K562 (cell line): ENCODE measurements at regions not wholly inside any gene's neighbourhood (a gene's known extent, or its start where the extent isn't known, plus 50 kb on each side); places are given as distances from the start of the nearest gene placed in this dataset.

ENCODE experiments used
- ATAC-seq: fragments of 200-7000 bp; cut with Tn5 transposase; 3 replicates; pipeline ENCODE4 v1.9.1; 2020; ENCODE audit warnings: moderate library complexity
- BruUV-seq: library from RNA; stranded (reverse); fragments of 400-500 nt; replicated peaks from 2 replicates; lab custom pipeline; 2021; lab: Mats Ljungman, UMichigan
- CTCF ChIA-PET: fragments of 300-600 bp; formaldehyde crosslinking; extraction: SDS; loops from one replicate; lab custom pipeline; 2021; ENCODE audit warnings: low intra/inter-chr PET ratio; lab: Yijun Ruan, JAX
- POLR2A ChIA-PET: fragments of 300-600, 350-650 bp; sonication (Branson Sonifier 250); formaldehyde crosslinking; extraction: SDS; loops from one replicate; lab custom pipeline; 2021; ENCODE audit warnings: antibody characterized with exemption, inconsistent platforms; lab: Yijun Ruan, JAX
- DNase-seq, 4 experiments: peaks; one replicate each; pipeline versions ENCODE4 v3.0.0 to v3.0.0-alpha.2; 2011 to 2018; ENCODE audit warnings: low spot score in 3 of 4, mixed read lengths in 3 of 4; ENCODE audit errors: extremely low read depth in 1 of 4
- FAIRE-seq: peaks from 2 replicates; lab custom pipeline; 2011; peaks lifted over from hg19 to GRCh38; lab: Jason Lieb, UNC
- H2AFZ ChIP-seq: 2 replicates; pipeline ENCODE4 v1.6.0; 2011; ENCODE audit warnings: low read depth, low read length, control low read depth, inconsistent platforms
- H3K27ac ChIP-seq: fragments of 200-600 bp; 3 replicates; pipeline ENCODE4 v1.8.0; 2011; ENCODE audit warnings: low read depth, mild to moderate bottlenecking, control low read depth, inconsistent platforms, low read length, moderate library complexity, mixed read lengths; ENCODE audit errors: extremely low read depth
- H3K27me3 ChIP-seq, 2 experiments: fragments of 300-600 bp in 1 of 2; 2 replicates in 1 of 2; 3 replicates in 1 of 2; pipeline versions ENCODE4 v1.6.0 to v1.8.0; 2011; ENCODE audit warnings: inconsistent platforms in 2 of 2, low read length in 2 of 2, mild to moderate bottlenecking in 1 of 2, mixed read lengths in 1 of 2, moderate library complexity in 1 of 2; ENCODE audit not compliant: control insufficient read depth in 2 of 2, insufficient read depth in 2 of 2
- H3K36me3 ChIP-seq: fragments of 300-600 bp; 3 replicates; pipeline ENCODE4 v1.8.0; 2011; ENCODE audit warnings: mild to moderate bottlenecking, low read length, inconsistent platforms; ENCODE audit not compliant: control insufficient read depth, insufficient read depth
- H3K4me1 ChIP-seq, 2 experiments: fragments of 200-600 bp in 1 of 2; replicated peaks in 1 of 2; 2 replicates in 1 of 2; 3 replicates in 1 of 2; pipeline versions ENCODE4 v1.5.1 to v1.8.0; 2011; ENCODE audit warnings: inconsistent platforms in 2 of 2, low read length in 2 of 2, mild to moderate bottlenecking in 1 of 2, mixed read lengths in 1 of 2, moderate library complexity in 1 of 2; ENCODE audit not compliant: control insufficient read depth in 2 of 2, insufficient read depth in 2 of 2
- H3K4me2 ChIP-seq: 2 replicates; pipeline ENCODE4 v1.6.1; 2011; ENCODE audit warnings: low read length, control low read depth, inconsistent platforms, mixed read lengths; ENCODE audit not compliant: insufficient read depth
- H3K4me3 ChIP-seq: fragments of 200-600 bp; sonication (generic), shearing (Covaris generic); 2 replicates; pipeline ENCODE4 v1.5.1; 2016; ENCODE audit warnings: control low read depth, inconsistent platforms
- H3K79me2 ChIP-seq: fragments of 200-600 bp; 3 replicates; pipeline ENCODE4 v1.8.0; 2011; ENCODE audit warnings: low read length, inconsistent platforms; ENCODE audit not compliant: control insufficient read depth, insufficient read depth
- H3K9ac ChIP-seq, 2 experiments: 2 replicates each; pipeline versions ENCODE4 v1.6.0 to v1.6.1; 2011; ENCODE audit warnings: low read depth in 2 of 2, low read length in 2 of 2, control low read depth in 1 of 2, inconsistent platforms in 1 of 2, mild to moderate bottlenecking in 1 of 2, mixed read lengths in 1 of 2; ENCODE audit not compliant: insufficient read depth in 1 of 2
- H3K9me1 ChIP-seq: one replicate; pipeline ENCODE4 v1.6.0; 2011; ENCODE audit warnings: inconsistent platforms, mild to moderate bottlenecking, low read length, moderate library complexity; ENCODE audit not compliant: control insufficient read depth, insufficient read depth
- H3K9me3 ChIP-seq: replicated peaks from 2 replicates; pipeline ENCODE4 v1.5.1; 2011; ENCODE audit warnings: low read depth, low read length, inconsistent platforms; ENCODE audit not compliant: control insufficient read depth, insufficient read depth
- H4K20me1 ChIP-seq: replicated peaks from 2 replicates; pipeline ENCODE4 v1.6.1; 2011; ENCODE audit warnings: low read length, inconsistent platforms, mixed read lengths; ENCODE audit not compliant: control insufficient read depth, insufficient read depth
- BDP1 ChIP-seq: IDR thresholded peaks from 3 replicates; pipeline ENCODE4 v1.6.1; 2011; ENCODE audit not compliant: insufficient read length, insufficient read depth
- CBX3 ChIP-seq, 2 experiments: IDR thresholded peaks; 1 replicate in 1 of 2; 2 replicates in 1 of 2; pipeline ENCODE4 v1.6.1; 2012; ENCODE audit warnings: inconsistent platforms in 2 of 2, low read length in 2 of 2, borderline replicate concordance in 1 of 2, control low read depth in 1 of 2
- HMGN3 ChIP-seq: IDR thresholded peaks from 2 replicates; pipeline ENCODE4 v1.6.1; 2011; ENCODE audit warnings: borderline replicate concordance, low read depth, mild to moderate bottlenecking, mixed read lengths, low read length; ENCODE audit not compliant: insufficient read length; ENCODE audit errors: extremely low read depth
- KLF1 ChIP-seq: fragments of 450-650 bp; IDR thresholded peaks from 2 replicates; pipeline ENCODE4 v1.6.1; 2016; ENCODE audit warnings: missing genetic modification characterization, missing compliant biosample characterization
- MAFF ChIP-seq: IDR thresholded peaks from 2 replicates; pipeline ENCODE4 v1.6.1; 2012; ENCODE audit warnings: low read length, improper control_type of control experiment
- NCOA4 ChIP-seq: fragments of 450-650 bp; IDR thresholded peaks from 2 replicates; pipeline ENCODE4 v1.6.1; 2018; ENCODE audit warnings: mild to moderate bottlenecking; ENCODE audit not compliant: partially characterized antibody
- NFRKB ChIP-seq: fragments of 450-650 bp; IDR thresholded peaks from 2 replicates; pipeline ENCODE4 v1.6.1; 2016; ENCODE audit warnings: low read depth
- TCF7 ChIP-seq: sonication (generic); IDR thresholded peaks from 2 replicates; pipeline ENCODE4 v1.6.1; 2016; ENCODE audit warnings: antibody characterized with exemption, borderline replicate concordance
- TEAD2 ChIP-seq: fragments of 450-650 bp; IDR thresholded peaks from 2 replicates; pipeline ENCODE4 v1.6.1; 2016; ENCODE audit warnings: missing genetic modification characterization, control low read depth, missing compliant biosample characterization
- WHSC1 ChIP-seq: IDR thresholded peaks from one replicate; pipeline ENCODE4 v1.6.1; 2012; ENCODE audit warnings: low read length, control low read depth, inconsistent platforms
- ZC3H11A ChIP-seq: IDR thresholded peaks from 2 replicates; pipeline ENCODE4 v1.6.1; 2012; ENCODE audit warnings: low read depth, low read length, improper control_type of control experiment
- ZNF133 ChIP-seq: fragments of 250-450 bp; sonication (Bioruptor Pico); IDR thresholded peaks from 2 replicates; pipeline ENCODE4 v1.4.0; 2020; ENCODE audit warnings: mild to moderate bottlenecking
- ZNF224 ChIP-seq: sonication (generic); formaldehyde crosslinking; IDR thresholded peaks from 2 replicates; pipeline ENCODE4 v1.8.0; 2022; ENCODE audit warnings: mild to moderate bottlenecking, missing genetic modification reagents
- ZNF398 ChIP-seq: fragments of 250-450 bp; sonication (Bioruptor Pico); IDR thresholded peaks from 2 replicates; pipeline ENCODE4 v1.8.0; 2021; ENCODE audit warnings: moderate library complexity, mild to moderate bottlenecking, inconsistent platforms
- ZNF785 ChIP-seq: fragments of 250-450 bp; sonication (Bioruptor Pico); IDR thresholded peaks from 2 replicates; pipeline ENCODE4 v1.4.0; 2020; ENCODE audit warnings: mild to moderate bottlenecking
- WGBS: fragments of 100-300 bp; shearing (Covaris generic); methylation state at CpG from one replicate; pipeline ENCODE4 v1.1.6; 2016; ENCODE audit warnings: low coverage, mixed read lengths; ENCODE audit not compliant: insufficient coverage; ENCODE audit errors: missing lambda C conversion rate; 5-methylcytosine and 5-hydroxymethylcytosine counted together
- in situ Hi-C: fragments of 300-500 bp; cut with MboI; formaldehyde crosslinking; loops from 4 replicates; pipeline ENCODE4 v1.15.0; 2018; ENCODE audit warnings: inconsistent platforms, mixed read lengths
- intact Hi-C: fragments of 100-400 bp; cut with micrococcal nuclease; formaldehyde crosslinking; loops from 2 replicates; pipeline ENCODE4 v1.14.2; 2022

GRCh38 chr11:22991196-22991595 lies 130.9 kb upstream of the CCDC179 start:
- H2AFZ ChIP-seq = no peak overlapping the region
- in situ Hi-C loops = no loop called here
- ATAC-seq (no peak), FAIRE-seq (no peak), DNase-seq (no peak)
- H3K27me3 ChIP-seq = no peaks in the 10 kb centered on the region
- H3K9me3 ChIP-seq = no peaks in the 10 kb centered on the region; the same call in 1 of the 2 replicates
- no peaks in the 10 kb centered on the region for H3K79me2 ChIP-seq
- no peak overlapping the region for H3K4me3 ChIP-seq
- intact Hi-C loops = no loop called here
- ChIA-PET CTCF (no interaction called here), POLR2A (no interaction called here)
- TF ChIP-seq HMGN3 (no peak), TCF7 (no peak), NFRKB (no peak), MAFF (no peak), ZNF133 (CRISPR knock-in tag) (no peak), ZC3H11A (no peak), ZNF224 (CRISPR knock-in tag) (no peak)
- no peaks in the 10 kb centered on the region for H4K20me1 ChIP-seq
- no TSS peak for BruUV-seq
- H3K4me2 ChIP-seq = no peak overlapping the region
- H3K4me1 ChIP-seq = no peaks in the 10 kb centered on the region
- H3K9ac ChIP-seq = no peak overlapping the region
- H3K27ac ChIP-seq = no peak overlapping the region
- H3K9me1 ChIP-seq = no peaks in the 10 kb centered on the region
- no peaks in the 10 kb centered on the region for H3K36me3 ChIP-seq

- FAIRE-seq (no peak), ATAC-seq (no peak), DNase-seq (no peak)
- Histone ChIP-seq H3K4me3 (no peak overlapping the region), H3K36me3 (no peaks in the 10 kb centered on the region), H3K27me3 (no peaks in the 10 kb centered on the region), H3K9me1 (no peaks in the 10 kb centered on the region), H3K4me1 (no peaks in the 10 kb centered on the region), H4K20me1 (no peaks in the 10 kb centered on the region), H3K9me3 (no peaks in the 10 kb centered on the region), H3K27ac (no peak overlapping the region), H3K4me2 (no peak overlapping the region), H3K9ac (no peak overlapping the region), H3K79me2 (no peaks in the 10 kb centered on the region), H2AFZ (no peak overlapping the region)
- CTCF ChIA-PET = no interaction called here
- no TSS peak for BruUV-seq
- POLR2A ChIA-PET = no interaction called here
- WGBS = 2% methylated on average over 4 of the region's 4 CpGs
- in situ Hi-C loops = no loop called here
- intact Hi-C loops = no loop called here
- TF ChIP-seq ZNF398 (CRISPR knock-in tag) (no peak), ZNF785 (no peak), TEAD2 (no peak), BDP1 (no peak), KLF1 (tag) (no peak), NCOA4 (no peak), WHSC1 (no peak), CBX3 (IDR thresholded peaks at IDR 0.05; ENCODE audit: borderline replicate concordance in 1 of 2, low read length in 2 of 2) (no peak)
Measured at GRCh38 chr11:23006730-23007129, 146.5 kb upstream of the CCDC179 start.
